ENCODE measurements at regions not wholly inside any gene's neighbourhood (a gene's known extent, or its start where the extent isn't known, plus 50 kb on each side); places are given as distances from the start of the nearest gene placed in this dataset.

- DNase-seq (ENCODE audit: low read depth) = no peak
Measured at GRCh38 chr4:42747971-42748370, 91.1 kb upstream of the ATP8A1 start.

- DNase-seq (ENCODE audit: low read depth) = no peak
Measured at GRCh38 chr4:42736527-42737195, 79.8 kb upstream of the ATP8A1 start.

GRCh38 chr4:42733380-42733779 is 76.5 kb upstream of the ATP8A1 start:
- no peak for DNase-seq (ENCODE audit: low read depth)

GRCh38 chr4:42732776-42733175 is 75.9 kb upstream of the ATP8A1 start:
- no peak for DNase-seq (ENCODE audit: low read depth)

GRCh38 chr4:42729505-42730237 is 72.8 kb upstream of the ATP8A1 start:
- no peak for DNase-seq (ENCODE audit: low read depth)

GRCh38 chr4:42724451-42724850 is 67.5 kb upstream of the ATP8A1 start:
- no peak for DNase-seq (ENCODE audit: low read depth)

- no peak for DNase-seq (ENCODE audit: low read depth)
Measured at GRCh38 chr4:42720533-42720932, 63.6 kb upstream of the ATP8A1 start.

- DNase-seq (ENCODE audit: low read depth) = no peak
Measured at GRCh38 chr4:42719257-42719656, 62.4 kb upstream of the ATP8A1 start.

- no peak for DNase-seq (ENCODE audit: low read depth)
Measured at GRCh38 chr4:42718336-42718735, 61.4 kb upstream of the ATP8A1 start.

- DNase-seq (ENCODE audit: low read depth) = no peak
Measured at GRCh38 chr4:42716996-42717395, 60.1 kb upstream of the ATP8A1 start.

GRCh38 chr4:42715807-42716482 is 59.0 kb upstream of the ATP8A1 start:
- no peak for DNase-seq (ENCODE audit: low read depth)

GRCh38 chr4:42713391-42713790 is 56.5 kb upstream of the ATP8A1 start:
- no peak for DNase-seq (ENCODE audit: low read depth)

GRCh38 chr4:42712854-42713253 is 55.9 kb upstream of the ATP8A1 start:
- DNase-seq (ENCODE audit: low read depth) = no peak

- DNase-seq (ENCODE audit: low read depth) = no peak
Measured at GRCh38 chr4:42711496-42711895, 54.6 kb upstream of the ATP8A1 start.

GRCh38 chr4:42710761-42711160 is 53.9 kb upstream of the ATP8A1 start:
- no peak for DNase-seq (ENCODE audit: low read depth)

GRCh38 chr4:42710329-42710728 is 53.4 kb upstream of the ATP8A1 start:
- DNase-seq (ENCODE audit: low read depth) = no peak

GRCh38 chr4:42709392-42710065 is 52.6 kb upstream of the ATP8A1 start:
- DNase-seq (ENCODE audit: low read depth) = no peak

- no peak for DNase-seq (ENCODE audit: low read depth)
Measured at GRCh38 chr4:42708625-42709024, 51.7 kb upstream of the ATP8A1 start.
